Fibroblast of skin of scalp (primary cell): ENCODE measurements at regions not wholly inside any gene's neighbourhood (a gene's known extent, or its start where the extent isn't known, plus 50 kb on each side); places are given as distances from the start of the nearest gene placed in this dataset.
"Not testable (repeated sequence)": the region's sequence is repeated elsewhere in the genome, so short reads cannot be mapped to it uniquely, and the experiment has no call there.

Source experiments
- DNase-seq: peaks from one replicate; pipeline ENCODE4 v3.0.0-alpha.2; 2013

DNA sequence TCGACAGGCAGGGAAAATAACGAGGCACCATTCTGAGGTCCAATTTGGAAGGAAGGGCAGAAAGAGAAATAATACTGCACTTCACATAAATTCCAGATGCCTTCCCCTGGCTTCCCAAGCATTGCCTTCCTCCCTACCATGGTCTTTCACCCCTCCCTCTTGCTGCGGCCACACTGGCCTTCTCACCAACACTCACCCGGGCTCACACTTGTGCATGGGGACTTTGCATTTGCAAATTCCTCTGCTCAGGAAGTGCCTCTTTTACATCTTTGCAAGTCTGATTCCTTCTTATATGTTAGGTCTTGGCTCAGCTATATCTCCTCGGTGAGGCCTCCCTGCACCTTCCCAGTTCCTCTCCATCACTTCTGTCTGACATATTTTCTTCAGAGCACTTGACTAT lies 199.4 kb downstream of the CHIC2 start:
- DNase-seq: no peak

DNA sequence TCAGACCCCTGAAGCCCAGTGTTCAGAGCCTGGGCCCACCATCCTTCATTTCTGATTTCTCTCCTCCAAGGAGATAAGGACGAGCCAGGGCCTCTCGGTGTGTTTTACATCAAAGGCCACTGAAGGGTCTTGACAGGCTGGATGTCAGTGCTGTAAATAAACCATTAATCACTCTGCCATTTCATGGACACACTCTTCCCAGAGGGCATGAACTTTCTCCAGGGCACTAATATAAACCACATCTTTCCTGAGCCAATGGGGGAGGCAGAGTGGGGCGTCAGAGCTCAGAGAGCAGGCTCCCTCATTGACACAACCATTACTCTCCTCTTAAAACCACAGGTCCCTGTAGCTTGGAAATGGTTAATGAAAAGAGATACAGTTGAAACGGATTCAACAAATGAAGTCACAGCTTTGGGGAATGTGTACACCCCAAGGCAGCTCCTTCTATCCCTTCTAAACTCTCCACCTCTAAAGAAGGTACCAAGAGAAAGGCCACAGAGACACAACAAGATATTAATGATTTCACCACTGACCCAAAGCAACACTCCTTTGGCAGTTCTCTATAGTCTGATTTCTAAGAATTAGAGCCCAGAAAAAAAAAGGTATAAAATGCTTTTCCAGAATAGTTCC lies 200.6 kb downstream of the CHIC2 start:
- DNase-seq: no peak

DNA sequence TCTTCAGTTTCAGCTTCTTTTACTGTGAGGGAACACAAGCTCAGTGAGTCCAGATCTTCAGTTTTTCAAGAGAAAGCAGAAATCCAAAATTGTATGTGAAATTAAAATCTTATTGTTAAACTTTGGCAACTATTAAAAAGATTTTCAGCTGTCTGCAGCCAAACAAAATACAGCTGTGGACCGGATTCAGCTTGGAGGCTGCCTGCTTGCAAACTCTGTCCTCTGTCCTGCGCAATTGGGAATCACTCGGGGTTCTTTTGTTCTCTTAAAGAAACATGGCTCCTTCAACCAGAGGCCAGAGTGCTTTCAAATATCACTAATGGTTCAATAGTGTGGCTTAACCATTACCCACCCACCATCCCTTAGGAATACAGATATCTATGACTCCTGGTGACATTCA lies 201.2 kb downstream of the CHIC2 start:
- peak; percentile 35 for DNase-seq

DNA sequence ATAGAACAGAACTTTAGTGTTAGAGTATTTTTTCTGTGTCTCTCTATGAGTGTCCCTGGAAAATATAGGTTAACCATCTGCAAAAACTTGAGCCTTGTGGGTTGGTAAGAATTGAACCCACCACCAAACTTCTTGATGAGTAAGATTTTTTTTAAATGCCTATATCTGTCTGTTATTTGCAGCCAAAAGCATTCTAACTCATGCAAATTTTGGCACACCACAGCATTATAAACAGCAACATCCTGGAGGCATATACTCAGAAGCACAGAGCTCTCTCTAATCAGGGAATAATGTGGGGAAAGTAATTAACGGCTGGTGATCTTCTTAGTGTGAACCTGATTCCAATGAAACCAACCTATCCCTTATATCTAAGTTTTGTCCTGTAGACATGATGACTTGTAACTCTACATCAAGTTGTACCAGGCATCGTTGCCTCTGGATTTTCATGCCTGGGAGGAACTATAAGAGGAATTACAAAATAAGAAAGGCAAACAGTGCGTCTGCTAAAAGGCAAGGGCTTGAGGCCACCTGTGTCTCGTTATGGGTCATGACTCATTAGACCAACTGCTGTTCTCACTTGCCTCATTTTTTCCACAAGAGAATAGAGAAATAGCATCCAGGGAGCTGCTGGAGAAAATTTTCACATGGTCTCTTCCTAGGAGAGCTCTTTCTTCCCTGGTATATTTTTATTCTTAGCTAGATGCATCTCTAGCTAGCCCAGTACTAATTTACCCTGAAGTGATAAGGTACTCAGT lies 202.4 kb downstream of the CHIC2 start:
- peak; percentile 94 for DNase-seq

DNA sequence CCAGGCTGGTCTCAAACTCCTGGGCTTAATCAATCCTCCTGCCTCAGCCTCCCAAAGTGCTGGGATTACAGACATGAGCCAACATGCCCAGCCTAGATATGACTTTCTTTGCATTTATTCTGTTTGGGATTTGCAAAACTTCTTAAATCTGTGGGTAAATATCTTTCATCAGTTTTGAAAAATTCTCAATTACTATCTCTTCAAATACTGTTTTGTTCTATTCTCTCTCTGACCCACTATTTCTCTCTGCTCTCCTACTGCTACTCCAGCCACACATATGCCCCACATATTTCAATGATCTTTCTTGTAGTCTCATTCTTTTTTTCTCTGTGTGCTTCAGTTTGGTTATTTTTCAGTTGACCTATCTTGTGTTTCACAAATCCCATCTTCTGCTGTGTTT lies 205.1 kb downstream of the CHIC2 start:
- no peak for DNase-seq

DNA sequence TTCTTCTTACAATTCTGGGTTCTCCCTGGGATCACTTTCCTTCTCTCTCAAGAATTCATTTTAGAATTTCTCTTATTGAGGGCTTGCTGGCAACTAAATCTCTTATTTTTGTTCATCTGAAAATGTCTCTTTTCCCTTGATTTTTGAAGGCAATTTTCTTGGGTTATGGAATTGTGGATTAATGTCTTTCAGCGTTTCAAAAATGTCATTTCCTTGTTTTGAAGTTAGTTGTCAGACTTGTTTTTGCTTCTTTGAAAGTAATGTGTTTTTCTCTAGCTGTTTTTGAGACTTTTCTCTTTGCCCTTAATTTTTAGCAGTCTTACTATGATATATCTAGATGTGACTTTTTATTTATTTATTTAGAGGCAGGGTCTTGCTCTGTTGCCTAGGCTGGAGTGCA lies 205.7 kb downstream of the CHIC2 start:
- DNase-seq: no peak

DNA sequence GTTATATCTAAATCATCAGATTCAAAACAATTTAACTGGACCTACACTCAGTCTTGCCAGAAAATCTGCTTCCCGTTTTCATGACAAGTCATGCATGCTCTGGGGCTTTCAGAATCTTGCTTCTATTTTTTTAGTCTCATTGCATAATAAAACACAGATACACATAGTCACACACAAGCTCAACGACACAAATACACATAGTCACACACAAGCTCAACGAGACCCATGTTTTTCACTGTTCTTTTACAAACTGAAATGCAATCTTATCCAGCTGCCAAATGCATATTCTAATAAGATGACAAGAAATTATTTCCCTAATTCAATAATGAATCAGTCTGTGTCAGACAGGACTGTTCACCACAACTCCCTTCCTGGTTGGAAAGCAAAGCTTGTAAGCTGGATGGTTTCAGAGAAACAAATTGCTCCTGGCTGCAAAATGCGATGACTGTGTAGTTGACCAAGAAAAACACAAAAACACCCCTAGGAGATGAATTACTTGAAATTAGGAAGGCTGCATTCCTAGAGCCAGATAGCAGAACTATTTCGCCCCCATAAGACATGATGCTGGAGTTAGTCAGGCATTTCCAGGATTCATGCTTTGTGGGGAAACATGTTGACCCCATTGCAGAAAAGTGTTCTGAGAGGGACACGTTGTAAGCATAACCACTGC lies 208.7 kb downstream of the CHIC2 start:
- DNase-seq: peak; percentile 90

DNA sequence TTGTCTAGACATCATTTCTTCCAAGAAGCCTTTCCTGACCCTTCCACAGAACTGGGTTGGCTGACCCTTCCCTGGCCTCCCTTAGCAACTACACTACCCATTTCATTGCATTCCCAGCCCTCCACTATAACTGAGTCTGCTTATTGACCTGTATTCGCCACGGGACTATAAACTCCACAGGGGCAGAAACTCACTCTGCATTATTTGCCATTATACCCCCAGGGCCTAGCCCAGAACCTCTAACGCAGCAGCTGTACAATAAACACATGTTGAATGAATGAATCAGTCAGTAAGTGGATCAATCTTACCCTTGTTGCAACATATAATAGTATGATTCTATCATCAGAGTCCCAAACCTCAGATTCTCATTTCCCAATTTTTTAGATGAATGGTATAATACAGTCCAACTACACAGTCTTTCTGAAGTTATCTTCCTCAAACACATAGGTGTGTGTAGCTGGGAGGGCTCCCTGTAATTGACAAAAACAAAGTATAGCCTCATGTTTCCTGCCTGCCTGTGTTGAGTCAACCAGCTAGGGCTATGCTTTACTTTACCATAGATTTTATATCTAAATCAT lies 209.3 kb downstream of the CHIC2 start:
- peak; percentile 39 for DNase-seq

DNA sequence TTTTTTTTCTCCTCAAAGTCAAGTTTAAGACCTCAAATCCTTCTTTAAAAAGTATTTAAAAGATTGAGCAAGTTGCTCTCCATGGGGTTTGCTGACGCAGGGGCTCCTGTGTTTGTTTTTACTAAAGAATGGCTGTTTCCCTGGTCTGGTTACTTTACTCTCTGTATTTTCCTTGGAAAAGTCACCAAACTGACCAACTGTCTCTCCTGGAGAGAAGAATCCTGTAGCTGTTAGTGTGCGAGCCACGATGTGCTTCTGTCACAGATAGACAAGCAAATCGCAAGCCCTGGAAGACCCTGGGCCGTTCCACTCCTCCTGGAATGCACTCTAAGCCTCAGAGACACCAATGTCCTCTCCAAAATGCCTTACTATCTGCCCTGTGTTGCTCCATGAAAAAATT lies 212.1 kb downstream of the CHIC2 start:
- peak; percentile 89 for DNase-seq

DNA sequence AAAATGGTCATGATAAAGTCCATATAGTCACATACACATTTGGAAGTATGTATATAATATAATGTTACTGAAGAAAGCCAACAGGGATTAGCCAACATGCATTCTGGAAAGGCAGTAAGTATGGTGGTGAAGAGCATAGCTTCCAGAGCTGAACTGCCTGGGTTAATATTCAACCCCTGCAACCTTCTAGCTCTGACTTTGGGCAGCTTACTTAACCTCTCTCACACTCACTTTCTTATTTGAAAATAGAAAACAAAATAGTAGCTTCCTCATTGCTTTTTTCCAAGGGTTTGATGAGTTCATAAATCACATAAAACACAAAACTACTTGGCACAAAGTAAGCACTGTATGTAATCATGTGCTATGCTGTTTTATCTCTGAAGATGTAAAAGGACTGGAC lies 216.4 kb downstream of the CHIC2 start:
- no peak for DNase-seq

DNA sequence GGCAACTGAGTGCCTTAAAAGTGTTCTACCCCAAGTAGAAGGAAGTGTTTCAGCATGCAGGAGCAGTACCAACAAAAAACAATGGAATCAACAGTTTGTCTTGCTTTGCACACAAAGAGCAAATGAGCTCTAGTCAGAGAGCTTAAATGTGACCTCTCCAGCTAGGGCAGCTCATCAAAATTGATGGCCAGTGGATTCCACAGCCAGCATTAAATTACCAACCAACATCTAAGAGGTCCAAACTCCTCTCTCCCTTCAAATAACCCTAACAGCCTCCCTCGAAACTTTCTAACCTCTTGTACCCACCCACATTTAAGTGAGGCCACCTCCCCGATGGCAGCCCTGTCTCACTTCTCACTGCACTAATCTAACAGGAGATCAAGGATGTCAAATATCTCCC lies 219.9 kb downstream of the CHIC2 start:
- DNase-seq: no peak

DNA sequence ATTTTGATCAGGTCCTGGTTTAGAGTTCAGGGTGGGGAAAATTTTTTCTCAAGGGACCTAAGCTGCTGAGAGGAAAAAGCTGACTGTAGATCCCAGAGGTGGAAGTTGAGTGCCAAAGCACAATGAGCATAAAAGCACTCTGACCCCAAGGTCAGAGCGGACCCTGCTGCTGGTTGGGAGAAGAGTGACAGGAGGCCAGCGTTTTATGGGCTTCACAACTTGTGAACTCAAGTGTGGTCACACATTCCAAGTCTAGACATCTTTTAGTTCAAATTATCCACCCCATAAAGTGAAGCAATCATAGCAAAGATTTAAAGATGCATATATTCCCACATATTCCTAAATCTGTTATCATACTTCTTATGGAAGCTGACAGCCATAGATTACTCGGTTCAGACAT lies 220.3 kb downstream of the CHIC2 start:
- no peak for DNase-seq

DNA sequence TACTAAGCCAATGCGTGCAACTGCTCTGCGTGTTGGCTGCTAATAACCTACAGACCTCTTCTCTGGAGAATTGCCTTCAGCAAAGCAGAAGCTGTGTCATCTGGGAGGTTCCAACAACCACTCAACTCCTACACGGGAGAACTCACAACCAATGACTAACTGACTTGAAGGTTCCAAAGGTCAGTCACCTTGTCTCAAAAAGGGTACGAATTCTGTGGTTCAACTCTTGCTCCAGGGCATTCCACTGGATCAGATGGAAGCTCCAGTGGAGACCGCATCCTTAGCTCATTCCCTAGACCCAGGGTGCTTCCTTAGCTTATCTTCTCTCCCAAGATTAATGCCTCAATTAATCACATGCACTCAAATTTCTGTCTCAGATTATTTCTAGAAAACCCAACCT lies 222.7 kb downstream of the CHIC2 start:
- DNase-seq: no peak

DNA sequence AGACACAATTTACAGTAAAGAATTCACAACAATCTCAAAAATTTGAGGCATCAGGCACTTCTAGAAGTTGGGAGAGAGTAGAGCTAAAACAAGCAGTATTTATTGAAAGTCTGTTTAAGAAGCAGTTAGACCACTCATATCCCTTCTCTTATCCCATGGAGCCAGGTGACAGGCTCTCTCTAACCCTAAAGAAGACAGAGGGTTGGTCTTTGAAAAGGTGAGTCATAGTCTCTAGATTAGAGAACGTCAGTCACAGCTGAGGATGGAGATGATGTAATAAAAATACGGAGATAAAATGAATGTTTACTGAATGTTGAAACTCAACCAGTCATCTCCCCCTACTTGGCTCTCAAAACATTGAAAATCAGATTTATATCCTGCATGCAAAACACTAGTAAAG lies 223.8 kb downstream of the CHIC2 start:
- no peak for DNase-seq

DNA sequence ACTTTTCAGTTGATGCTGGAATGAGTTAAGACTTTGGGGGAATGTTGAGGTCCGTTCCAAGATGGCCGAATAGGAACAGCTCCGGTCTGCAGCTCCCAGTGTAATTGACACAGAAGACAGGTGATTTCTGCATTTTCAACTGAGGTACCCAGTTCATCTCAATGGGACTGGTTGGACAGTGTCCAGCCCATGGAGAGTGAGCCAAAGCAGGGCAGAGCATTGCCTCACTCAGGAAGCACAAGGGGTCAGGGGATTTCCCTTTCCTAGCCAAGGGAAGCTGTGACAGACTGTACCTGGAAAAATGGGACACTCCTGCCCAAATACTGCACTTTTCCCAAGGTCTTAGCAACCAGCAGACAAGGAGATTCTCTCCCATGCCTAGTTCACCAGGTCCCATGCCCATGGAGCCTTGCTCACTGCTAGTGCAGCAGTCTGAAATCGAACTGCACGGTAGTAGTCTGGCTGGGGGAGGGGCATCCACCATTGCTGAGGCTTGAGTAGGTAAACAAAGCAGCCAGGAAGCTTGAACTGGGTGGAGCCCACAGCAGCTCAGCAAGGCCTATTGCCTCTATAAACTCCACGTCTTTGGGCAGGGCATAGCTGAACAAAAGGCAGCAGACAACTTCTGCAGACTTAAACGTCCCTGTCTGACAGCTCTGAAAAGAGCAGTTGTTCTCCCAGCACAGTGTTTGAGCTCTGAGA lies 231.0 kb downstream of the CHIC2 start:
- not testable (repeated sequence) for DNase-seq

DNA sequence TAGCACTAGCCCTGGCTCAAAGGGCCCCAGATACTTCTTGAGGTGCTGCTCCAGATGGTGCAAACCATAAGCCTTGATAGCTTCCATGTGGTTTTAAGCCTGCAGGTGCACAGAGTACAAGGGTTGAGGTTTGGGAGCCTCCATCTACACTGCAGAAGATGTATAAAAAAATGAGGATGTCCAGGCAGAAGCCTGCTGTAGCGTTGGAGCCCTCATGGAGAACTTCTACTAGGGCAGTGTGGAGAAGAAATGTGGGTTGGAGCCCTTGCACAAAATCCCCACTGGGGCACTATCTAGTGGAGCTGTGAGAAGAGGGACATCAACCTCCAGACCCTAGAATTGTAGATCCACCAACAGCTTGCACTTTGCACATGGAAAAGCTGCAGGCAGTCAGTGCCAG lies 231.9 kb downstream of the CHIC2 start:
- no peak for DNase-seq

DNA sequence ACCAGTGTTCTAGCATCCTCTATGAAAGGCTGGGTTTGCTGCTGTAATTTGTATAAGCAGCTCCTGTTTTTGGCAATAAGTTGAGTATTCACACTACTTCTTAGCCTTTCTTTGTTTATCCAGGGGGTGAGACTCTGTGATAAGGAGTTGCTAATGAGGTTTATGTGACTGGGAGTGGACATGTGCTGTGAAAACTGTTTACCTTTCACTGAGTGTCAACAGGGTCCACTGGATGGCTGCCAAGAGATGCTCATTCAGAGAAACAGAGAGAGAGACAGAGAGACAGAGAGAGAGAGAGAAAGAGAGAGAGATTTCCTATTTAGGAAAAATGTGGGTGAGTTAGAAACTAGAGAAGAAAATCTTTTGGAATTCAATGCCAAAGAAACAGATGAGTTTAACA lies 233.9 kb downstream of the CHIC2 start:
- no peak for DNase-seq

DNA sequence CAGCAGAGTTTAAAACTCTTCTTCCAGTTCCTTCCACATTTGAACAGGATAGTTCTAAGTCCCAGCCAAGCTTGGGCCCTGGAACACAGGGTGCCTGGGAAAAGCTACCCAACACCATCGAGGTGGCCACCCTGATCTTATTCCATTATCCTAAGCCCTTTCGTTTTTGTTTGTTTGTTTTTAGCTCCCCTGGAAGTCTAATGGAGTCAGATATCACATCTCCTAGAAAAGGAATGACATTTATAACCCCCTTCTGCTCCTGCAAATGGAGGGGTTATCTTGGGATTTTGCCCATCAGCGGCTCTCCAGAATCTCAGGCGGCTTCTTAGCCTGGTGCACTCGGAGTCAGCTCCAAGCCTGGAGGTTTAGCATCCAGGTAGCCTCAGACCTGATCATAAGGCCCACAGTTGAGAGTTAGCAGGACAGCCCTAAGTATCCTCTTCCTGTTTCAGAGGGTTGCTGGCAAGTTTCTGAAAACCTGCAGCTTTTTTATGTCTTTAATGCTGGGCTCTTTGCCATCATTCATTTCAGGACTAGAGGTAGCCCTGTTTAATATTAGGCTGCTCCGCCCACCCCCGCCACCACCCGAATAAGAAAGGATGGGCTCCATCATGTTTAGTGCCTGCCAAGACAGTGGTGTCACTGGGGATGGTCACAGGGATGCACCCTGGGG lies 230.0 kb upstream of the LNX1 start:
- no peak for DNase-seq

DNA sequence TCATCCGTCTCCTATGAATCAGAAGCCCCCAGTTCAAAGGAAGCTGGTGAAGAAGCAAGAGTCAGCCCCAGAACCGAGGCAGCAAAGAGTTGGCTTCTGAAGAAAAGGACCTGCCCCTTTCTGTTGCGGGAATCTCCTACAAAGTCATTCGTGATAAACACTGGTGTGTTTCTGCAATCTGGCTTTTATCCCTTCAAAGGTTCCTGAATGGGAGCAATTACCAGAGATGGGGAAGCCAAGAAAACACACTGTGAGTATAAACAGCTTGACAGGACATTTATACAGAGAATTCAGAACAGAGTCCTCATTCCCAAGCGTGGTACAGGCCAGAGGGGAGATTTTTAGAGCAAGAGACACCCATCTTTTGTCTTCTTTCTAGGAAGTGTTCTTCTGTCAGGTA lies 226.8 kb upstream of the LNX1 start:
- no peak for DNase-seq

DNA sequence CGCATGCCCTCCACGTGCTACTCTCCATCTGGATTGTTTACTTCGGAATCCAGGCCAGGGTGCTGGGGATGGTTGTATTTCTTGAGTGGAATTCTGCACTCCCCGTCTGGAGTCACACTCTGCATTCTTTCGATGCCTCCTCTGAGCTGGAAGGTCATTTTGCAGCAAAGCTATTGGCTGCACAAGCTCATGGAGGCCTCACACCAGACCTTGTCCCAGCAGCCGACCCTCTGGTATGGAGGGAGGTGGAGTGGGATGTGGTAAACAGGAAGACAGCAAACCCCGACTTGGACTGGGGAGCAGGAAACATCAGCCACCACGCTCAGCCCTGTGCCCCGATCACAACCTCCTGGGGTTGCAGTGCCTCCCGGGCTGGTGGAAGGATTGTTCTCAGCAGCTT lies 225.3 kb upstream of the LNX1 start:
- DNase-seq: peak; percentile 51

DNA sequence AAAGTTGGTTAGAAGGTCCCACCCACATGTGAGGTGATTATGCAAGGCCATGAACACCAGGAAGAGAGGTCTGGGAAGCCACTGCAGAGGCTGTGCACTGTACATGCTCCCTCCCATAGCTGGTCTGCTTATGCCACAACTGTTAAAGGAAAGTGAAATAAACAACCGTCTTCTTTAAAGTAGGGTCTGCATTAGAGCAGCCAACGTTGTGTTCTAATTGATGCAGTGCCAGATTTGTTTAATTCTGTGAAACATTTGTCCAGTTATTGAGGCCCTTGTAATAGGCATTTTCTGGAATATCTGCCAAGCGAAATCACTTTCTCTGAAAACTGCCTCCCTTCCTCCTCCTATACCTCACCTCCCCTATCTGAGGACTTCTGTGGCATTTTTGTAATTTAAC lies 224.0 kb upstream of the LNX1 start:
- DNase-seq: no peak

DNA sequence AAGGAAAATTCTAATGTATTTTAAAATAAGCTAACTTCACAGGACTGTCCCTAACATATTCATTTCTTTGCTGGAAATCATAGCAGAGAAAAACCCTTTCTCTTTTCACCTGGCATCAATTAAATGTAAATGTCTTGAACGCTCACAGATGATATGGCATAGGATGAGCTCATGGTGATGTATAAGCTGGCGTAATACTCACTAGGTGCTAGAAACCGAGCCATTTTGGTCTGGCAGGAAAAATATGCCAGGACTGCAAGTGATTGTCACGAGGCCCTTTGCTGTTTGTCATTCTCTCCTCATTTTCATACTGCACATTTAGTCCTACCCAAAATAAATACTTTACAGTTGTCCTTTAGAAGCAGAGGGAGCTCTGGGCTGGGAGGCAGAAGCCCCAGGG lies 222.7 kb upstream of the LNX1 start:
- peak; percentile 15 for DNase-seq

DNA sequence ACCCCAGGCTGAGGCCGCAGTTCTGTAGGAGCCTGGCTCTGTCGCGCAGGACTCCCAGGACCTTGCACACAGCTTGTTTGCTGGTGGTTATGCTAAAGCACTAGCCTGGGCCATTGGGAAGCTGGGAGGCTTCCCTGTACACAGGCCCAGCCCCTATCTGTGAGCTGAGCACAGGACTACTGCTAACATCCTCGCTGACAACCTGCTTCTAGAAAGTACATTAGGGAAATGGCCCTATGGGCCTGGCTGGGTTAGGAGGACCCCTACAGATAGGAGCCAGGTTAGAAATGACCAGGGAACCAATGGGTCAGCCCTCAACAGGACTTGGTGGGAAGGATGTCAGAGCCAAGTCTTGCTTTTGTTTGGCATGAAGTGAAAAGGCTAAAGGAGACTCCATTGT lies 219.4 kb upstream of the LNX1 start:
- DNase-seq: no peak
